MCF 10A (cell line): ENCODE measurements at regions not wholly inside any gene's neighbourhood (a gene's known extent, or its start where the extent isn't known, plus 50 kb on each side); places are given as distances from the start of the nearest gene placed in this dataset.
A peak's percentile ranks its signal among the peaks of the same experiment; 100 is the strongest.

Experiments used
- BruUV-seq: library from RNA; stranded (reverse); fragments of 400-500 nt; replicated peaks from 2 replicates; lab custom pipeline; 2021; lab: Mats Ljungman, UMichigan
- CTCF ChIA-PET: fragments of 300-600 bp; sonication (Branson Sonifier 250); formaldehyde crosslinking; extraction: SDS; loops from one replicate; lab custom pipeline; 2021; ENCODE audit warnings: antibody characterized with exemption, inconsistent platforms; lab: Yijun Ruan, JAX
- POLR2A ChIA-PET: fragments of 300-600, 350-650 bp; sonication (Branson Sonifier 250); formaldehyde crosslinking; extraction: SDS; loops from one replicate; lab custom pipeline; 2020; ENCODE audit warnings: antibody characterized with exemption, inconsistent platforms; lab: Yijun Ruan, JAX
- DNase-seq: peaks from one replicate; pipeline ENCODE4 v3.0.0-alpha.2; 2018; ENCODE audit not compliant: unreplicated experiment
- H3K27ac Mint-ChIP-seq: one replicate; pipeline ENCODE4 v1.8.0; 2022; ENCODE audit warnings: mild to moderate bottlenecking, low read depth, mixed read lengths; ENCODE audit not compliant: unreplicated experiment
- H3K27me3 Mint-ChIP-seq: one replicate; pipeline ENCODE4 v1.8.0; 2022; ENCODE audit warnings: mixed read lengths; ENCODE audit not compliant: insufficient read depth, unreplicated experiment
- H3K36me3 Mint-ChIP-seq: one replicate; pipeline ENCODE4 v1.8.0; 2022; ENCODE audit warnings: mild to moderate bottlenecking, moderate library complexity, mixed read lengths; ENCODE audit not compliant: insufficient read depth, unreplicated experiment
- H3K4me1 Mint-ChIP-seq: one replicate; pipeline ENCODE4 v1.8.0; 2022; ENCODE audit warnings: mixed read lengths; ENCODE audit not compliant: insufficient read depth, unreplicated experiment
- H3K4me3 Mint-ChIP-seq: one replicate; pipeline ENCODE4 v1.8.0; 2022; ENCODE audit warnings: mild to moderate bottlenecking, moderate library complexity, mixed read lengths; ENCODE audit not compliant: unreplicated experiment
- H3K9me3 Mint-ChIP-seq: one replicate; pipeline ENCODE4 v1.8.0; 2022; ENCODE audit warnings: mixed read lengths; ENCODE audit not compliant: unreplicated experiment
- CTCF ChIP-seq: fragments of 200-600 bp; IDR thresholded peaks from one replicate; pipeline ENCODE4 v1.8.0; 2022; ENCODE audit warnings: antibody characterized with exemption, mild to moderate bottlenecking; ENCODE audit not compliant: unreplicated experiment
- intact Hi-C: fragments of 100-400 bp; cut with micrococcal nuclease; formaldehyde crosslinking; loops from 2 replicates; pipeline ENCODE4 v1.14.1; 2022

GRCh38 chr3:152120601-152121269 lies 148.0 kb upstream of the MBNL1 start:
- H3K27ac Mint-ChIP-seq = peak overlapping the region; percentile 82
- H3K36me3 Mint-ChIP-seq = peaks cover 6% of the 10 kb centered on the region
- H3K4me3 Mint-ChIP-seq = no peak overlapping the region
- peak; percentile 54 for DNase-seq
- POLR2A ChIA-PET = interaction anchor here (0.6 to 1.4 kb wide), 9 partner anchors 23 to 148 kb away, joined by 3 to 8 read pairs (median 4); partner anchors contain the start of gene MBNL1
- H3K27me3 Mint-ChIP-seq = no peaks in the 10 kb centered on the region
- intact Hi-C loops = loop anchor here (5.0 kb wide), 1 partner anchor 147 kb away; the partner anchor contains the start of gene MBNL1
- peaks cover 38% of the 10 kb centered on the region for H3K4me1 Mint-ChIP-seq
- H3K9me3 Mint-ChIP-seq = no peaks in the 10 kb centered on the region
- TF ChIP-seq CTCF = no peak
- CTCF ChIA-PET = interaction anchor here (1.0 kb wide), 1 partner anchor 21 kb away, joined by 3 read pairs; no protein-coding TSS in a partner anchor
- no TSS peak for BruUV-seq

- peaks cover 38% of the 10 kb centered on the region for H3K4me1 Mint-ChIP-seq
- DNase-seq = peak; percentile 65
- H3K36me3 Mint-ChIP-seq = peaks cover 6% of the 10 kb centered on the region
- H3K9me3 Mint-ChIP-seq = no peaks in the 10 kb centered on the region
- ChIA-PET POLR2A (interaction anchor here (0.6 to 1.4 kb wide), 9 partner anchors 14 to 148 kb away, joined by 3 to 8 read pairs (median 4); partner anchors contain the start of gene MBNL1), CTCF (interaction anchor here (0.6 kb wide), 1 partner anchor 59 kb away, joined by 4 read pairs; no protein-coding TSS in a partner anchor)
- H3K4me3 Mint-ChIP-seq = no peak overlapping the region
- peak overlapping the region; percentile 82 for H3K27ac Mint-ChIP-seq
- no peak for TF ChIP-seq CTCF
- intact Hi-C loops = loop anchor here (5.0 kb wide), 1 partner anchor 146 kb away; the partner anchor contains the start of gene MBNL1
- H3K27me3 Mint-ChIP-seq = no peaks in the 10 kb centered on the region
- BruUV-seq = no TSS peak
These were observed 147.5 kb upstream of the MBNL1 start for GRCh38 chr3:152121270-152121636.

- Mint-ChIP-seq H3K27ac (no peak overlapping the region), H3K4me3 (no peak overlapping the region), H3K9me3 (no peaks in the 10 kb centered on the region), H3K4me1 (peaks cover 38% of the 10 kb centered on the region), H3K36me3 (peaks cover 6% of the 10 kb centered on the region), H3K27me3 (no peaks in the 10 kb centered on the region)
- BruUV-seq = no TSS peak
- intact Hi-C loops = loop anchor here (5.0 kb wide), 1 partner anchor 144 kb away; the partner anchor contains the start of gene MBNL1
- ChIA-PET POLR2A (interaction anchor here (0.6 to 0.7 kb wide), 3 partner anchors 22 to 201 kb away, joined by 3 read pairs; no protein-coding TSS in a partner anchor), CTCF (interaction anchor here (0.6 to 0.8 kb wide), 3 partner anchors 9 to 47 kb away, joined by 3 to 4 read pairs (median 4); no protein-coding TSS in a partner anchor)
- peak; percentile 26 for DNase-seq
- no peak for TF ChIP-seq CTCF
These were observed 145.9 kb upstream of the MBNL1 start for GRCh38 chr3:152122851-152123250.

- peaks cover 6% of the 10 kb centered on the region for H3K36me3 Mint-ChIP-seq
- no peaks in the 10 kb centered on the region for H3K9me3 Mint-ChIP-seq
- intact Hi-C loops = loop anchor here (5.0 kb wide), 1 partner anchor 144 kb away; the partner anchor contains the start of gene MBNL1
- BruUV-seq = no TSS peak
- ChIA-PET CTCF (interaction anchor here (0.7 kb wide), 1 partner anchor 47 kb away, joined by 4 read pairs; no protein-coding TSS in a partner anchor), POLR2A (interaction anchor here (0.6 kb wide), 1 partner anchor 23 kb away, joined by 3 read pairs; no protein-coding TSS in a partner anchor)
- H3K4me1 Mint-ChIP-seq = peaks cover 38% of the 10 kb centered on the region
- no peak overlapping the region for H3K4me3 Mint-ChIP-seq
- TF ChIP-seq CTCF = no peak
- H3K27me3 Mint-ChIP-seq = no peaks in the 10 kb centered on the region
- no peak for DNase-seq
- H3K27ac Mint-ChIP-seq = no peak overlapping the region
These were observed 145.3 kb upstream of the MBNL1 start for GRCh38 chr3:152123457-152123856.
